HCT116 (cell line): ENCODE measurements at regions not wholly inside any gene's neighbourhood (a gene's known extent, or its start where the extent isn't known, plus 50 kb on each side); places are given as distances from the start of the nearest gene placed in this dataset.

Experiments used
- ATAC-seq: fragments of 200-7000 bp; cut with Tn5 transposase; 2 replicates; pipeline ENCODE4 v1.9.1; 2020; ENCODE audit warnings: mild to moderate bottlenecking, moderate library complexity
- BruUV-seq: library from RNA; stranded (reverse); fragments of 400-500 nt; replicated peaks from 2 replicates; lab custom pipeline; 2021; lab: Mats Ljungman, UMichigan
- CTCF ChIA-PET: fragments of 300-600 bp; sonication (Branson Sonifier 250); formaldehyde crosslinking; loops from one replicate; lab custom pipeline; 2021; ENCODE audit warnings: antibody characterized with exemption; lab: Charles Lee
- POLR2A ChIA-PET: fragments of 300-600, 350-600 bp; sonication (Branson Sonifier 250); formaldehyde crosslinking; loops from one replicate; lab custom pipeline; 2021; ENCODE audit warnings: antibody characterized with exemption; lab: Charles Lee
- RAD21 ChIA-PET, 2 experiments: fragments of 300-600 bp; sonication (Branson Sonifier 250); formaldehyde crosslinking; loops; one replicate each; lab custom pipeline; 2023; ENCODE audit warnings: low total read pairs in 2 of 2; ENCODE audit not compliant: uncharacterized antibody in 2 of 2, unreplicated experiment in 2 of 2, low non-redundant PET in 1 of 2; lab: Charles Lee
- DNase-seq: peaks from one replicate; pipeline ENCODE4 v3.0.0-alpha.2; 2010; ENCODE audit warnings: low read depth, low spot score
- H2AFZ ChIP-seq: fragments of 200-600 bp; shearing (Covaris generic), sonication (generic); 2 replicates; pipeline ENCODE4 v1.6.1; 2017; ENCODE audit warnings: low read depth, mixed run types, mixed read lengths, antibody characterized with exemption, low read length; ENCODE audit not compliant: poor library complexity, severe bottlenecking
- H3K27ac ChIP-seq: 2 replicates; pipeline ENCODE4 v1.5.1; 2012; ENCODE audit warnings: low read depth, low read length
- H3K27me3 ChIP-seq: fragments of 200-600 bp; sonication (generic); 2 replicates; pipeline ENCODE4 v1.6.1; 2016; ENCODE audit warnings: mixed run types, low read length, mixed read lengths; ENCODE audit not compliant: insufficient read depth
- H3K36me3 ChIP-seq, 2 experiments: fragments of 200-500 bp in 1 of 2; fragments of 200-600 bp in 1 of 2; sonication (Bioruptor generic) in 1 of 2; sonication (generic) in 1 of 2; 2 replicates each; pipeline versions ENCODE4 v1.5.1 to v1.6.1; 2014 to 2016; ENCODE audit warnings: low read length in 2 of 2, inconsistent platforms in 1 of 2, mixed read lengths in 1 of 2, mixed run types in 1 of 2; ENCODE audit not compliant: insufficient read depth in 2 of 2, control insufficient read depth in 1 of 2
- H3K4me1 ChIP-seq, 2 experiments: fragments of 200-600 bp in 1 of 2; sonication (generic) in 1 of 2; 2 replicates each; pipeline versions ENCODE4 v1.5.1 to v1.6.1; 2012 to 2017; ENCODE audit warnings: low read length in 2 of 2, inconsistent platforms in 1 of 2, mild to moderate bottlenecking in 1 of 2, mixed read lengths in 1 of 2, mixed run types in 1 of 2, moderate library complexity in 1 of 2; ENCODE audit not compliant: insufficient read depth in 2 of 2, control insufficient read depth in 1 of 2
- H3K4me2 ChIP-seq: fragments of 200-600 bp; sonication (generic); 2 replicates; pipeline ENCODE4 v1.6.1; 2017; ENCODE audit warnings: mixed run types, low read length, mixed read lengths
- H3K4me3 ChIP-seq, 2 experiments: fragments of 200-600 bp in 1 of 2; sonication (generic) in 1 of 2; replicated peaks in 1 of 2; 2 replicates each; pipeline ENCODE4 v1.5.1; 2011 to 2016; ENCODE audit warnings: low read length in 2 of 2, control low read depth in 1 of 2, low read depth in 1 of 2, mild to moderate bottlenecking in 1 of 2, mixed read lengths in 1 of 2, mixed run types in 1 of 2
- H3K79me2 ChIP-seq: fragments of 200-600 bp; sonication (generic); 2 replicates; pipeline ENCODE4 v1.6.1; 2017; ENCODE audit warnings: mild to moderate bottlenecking, mixed run types, low read length, moderate library complexity, mixed read lengths; ENCODE audit not compliant: insufficient read depth
- H3K9ac ChIP-seq: fragments of 200-600 bp; sonication (generic); 2 replicates; pipeline ENCODE4 v1.6.1; 2016; ENCODE audit warnings: low read length, mixed read lengths
- H3K9me2 ChIP-seq: fragments of 200-600 bp; sonication (generic), shearing (Covaris generic); 2 replicates; pipeline ENCODE4 v1.6.1; 2017; ENCODE audit warnings: mixed run types, mild to moderate bottlenecking, moderate library complexity; ENCODE audit not compliant: insufficient read depth
- H3K9me3 ChIP-seq, 2 experiments: fragments of 200-500 bp in 1 of 2; fragments of 200-600 bp in 1 of 2; sonication (Bioruptor generic) in 1 of 2; sonication (generic) in 1 of 2; 2 replicates each; pipeline ENCODE4 v1.6.1; 2014 to 2017; ENCODE audit warnings: low read length in 2 of 2, mixed read lengths in 2 of 2, inconsistent platforms in 1 of 2, low read depth in 1 of 2, mild to moderate bottlenecking in 1 of 2, mixed run types in 1 of 2, moderate library complexity in 1 of 2; ENCODE audit not compliant: control insufficient read depth in 1 of 2, insufficient read depth in 1 of 2
- H4K20me1 ChIP-seq: fragments of 200-600 bp; sonication (generic), shearing (Covaris generic); 2 replicates; pipeline ENCODE4 v1.6.1; 2017; ENCODE audit warnings: mixed run types, mild to moderate bottlenecking, moderate library complexity; ENCODE audit not compliant: insufficient read depth
- ATF3 ChIP-seq: IDR thresholded peaks from 2 replicates; pipeline ENCODE4 v1.6.1; 2012
- CBX3 ChIP-seq: IDR thresholded peaks from 2 replicates; pipeline ENCODE4 v1.6.1; 2012; ENCODE audit warnings: low read depth
- CEBPB ChIP-seq: IDR thresholded peaks from 2 replicates; pipeline ENCODE4 v1.6.1; 2012; ENCODE audit warnings: low read depth
- CTCF ChIP-seq, 3 experiments: fragments of 200-600 bp in 1 of 3; sonication (generic) in 1 of 3; IDR thresholded peaks in 2 of 3; conservative IDR thresholded peaks in 1 of 3; 2 replicates each; pipeline ENCODE4 v1.5.1; 2012 to 2017; ENCODE audit warnings: low read depth in 2 of 3, low read length in 2 of 3, antibody characterized with exemption in 1 of 3, borderline replicate concordance in 1 of 3, control low read depth in 1 of 3, mild to moderate bottlenecking in 1 of 3, mixed read lengths in 1 of 3, mixed run types in 1 of 3, moderate library complexity in 1 of 3; ENCODE audit not compliant: insufficient read depth in 1 of 3
- ELF1 ChIP-seq: IDR thresholded peaks from 2 replicates; pipeline ENCODE4 v1.6.1; 2012; ENCODE audit warnings: low read depth, borderline replicate concordance
- EZH2 ChIP-seq: fragments of 200-600 bp; sonication (generic); IDR thresholded peaks from 2 replicates; pipeline ENCODE4 v1.6.1; 2017; ENCODE audit warnings: antibody characterized with exemption, mixed run types
- EZH2phosphoT487 ChIP-seq: fragments of 200-600 bp; IDR thresholded peaks from 2 replicates; pipeline ENCODE4 v1.6.1; 2018; ENCODE audit warnings: antibody characterized with exemption, borderline replicate concordance
- FOSL1 ChIP-seq: IDR thresholded peaks from 2 replicates; pipeline ENCODE4 v1.6.1; 2012; ENCODE audit warnings: low read depth
- JUND ChIP-seq: IDR thresholded peaks from 2 replicates; pipeline ENCODE4 v1.6.1; 2012
- RAD21 ChIP-seq: IDR thresholded peaks from 2 replicates; pipeline ENCODE4 v1.6.1; 2012; ENCODE audit warnings: low read depth, mild to moderate bottlenecking
- SP1 ChIP-seq: IDR thresholded peaks from 2 replicates; pipeline ENCODE4 v1.6.1; 2012; ENCODE audit warnings: low read depth
- SRF ChIP-seq: IDR thresholded peaks from 2 replicates; pipeline ENCODE4 v1.6.1; 2012; ENCODE audit warnings: low read depth
- YY1 ChIP-seq: IDR thresholded peaks from 2 replicates; pipeline ENCODE4 v1.6.1; 2011; ENCODE audit warnings: low read length, low read depth, moderate library complexity, mild to moderate bottlenecking; ENCODE audit not compliant: insufficient replicate concordance; ENCODE audit errors: extremely low read depth
- intact Hi-C: fragments of 100-400 bp; cut with micrococcal nuclease; formaldehyde crosslinking; loops from 2 replicates; pipeline ENCODE4 v1.10.0; 2022

GRCh38 chr2:176768185-176768584, 444.4 kb upstream of the HNRNPA3 start:
- H3K36me3 ChIP-seq, result no peaks in the 10 kb centered on the region
- H3K4me1 ChIP-seq, result no peaks in the 10 kb centered on the region
- no peak for DNase-seq
- TF ChIP-seq ATF3, result no peak
- TF ChIP-seq ELF1, result no peak
- TF ChIP-seq SP1, result no peak
- no peak for TF ChIP-seq CTCF (IDR thresholded peaks at IDR 0.05 in 2 of 3, conservative IDR thresholded peaks at IDR 0.05 in 1 of 3; ENCODE audit: borderline replicate concordance in 1 of 3, insufficient read depth in 1 of 3, low read depth in 2 of 3, low read length in 2 of 3)
- TF ChIP-seq CBX3, result no peak
- TF ChIP-seq RAD21, result no peak
- TF ChIP-seq EZH2, result no peak
- no peak for TF ChIP-seq CEBPB
- no peak for TF ChIP-seq EZH2phosphoT487
- no peak for TF ChIP-seq SRF
- no peak for TF ChIP-seq JUND
- no peak for TF ChIP-seq YY1
- no peak for TF ChIP-seq FOSL1
- H2AFZ ChIP-seq, result no peak overlapping the region
- no peak overlapping the region for H3K4me3 ChIP-seq
- BruUV-seq, result no TSS peak
- CTCF ChIA-PET, result no interaction called here
- no peak for ATAC-seq
- RAD21 ChIA-PET, result no interaction called here
- intact Hi-C loops, result no loop called here
- H4K20me1 ChIP-seq, result no peaks in the 10 kb centered on the region
- peaks cover 26% of the 10 kb centered on the region for H3K27me3 ChIP-seq
- no peak overlapping the region for H3K4me2 ChIP-seq
- H3K9me3 ChIP-seq, result no peaks in the 10 kb centered on the region
- H3K79me2 ChIP-seq, result no peaks in the 10 kb centered on the region
- H3K9me2 ChIP-seq, result no peaks in the 10 kb centered on the region
- POLR2A ChIA-PET, result no interaction called here
- no peak overlapping the region for H3K27ac ChIP-seq
- H3K9ac ChIP-seq, result no peak overlapping the region
